Activated CD4-positive, alpha-beta T cell treated with anti-CD3 and anti-CD28 coated beads, Interleukin-2, Interleukin-4, amounts not matched to agents 100 ng/mL and 50 ng/mL, durations not matched to agents 16 hours and 8 hours (primary cell): ENCODE measurements at regions not wholly inside any gene's neighbourhood (a gene's known extent, or its start where the extent isn't known, plus 50 kb on each side); places are given as distances from the start of the nearest gene placed in this dataset.
"Not testable (repeated sequence)": the region's sequence is repeated elsewhere in the genome, so short reads cannot be mapped to it uniquely, and the experiment has no call there.

ENCODE experiments used
- DNase-seq: peaks from one replicate; pipeline ENCODE4 v3.0.0-alpha.2; 2020; ENCODE audit warnings: low spot score

DNA sequence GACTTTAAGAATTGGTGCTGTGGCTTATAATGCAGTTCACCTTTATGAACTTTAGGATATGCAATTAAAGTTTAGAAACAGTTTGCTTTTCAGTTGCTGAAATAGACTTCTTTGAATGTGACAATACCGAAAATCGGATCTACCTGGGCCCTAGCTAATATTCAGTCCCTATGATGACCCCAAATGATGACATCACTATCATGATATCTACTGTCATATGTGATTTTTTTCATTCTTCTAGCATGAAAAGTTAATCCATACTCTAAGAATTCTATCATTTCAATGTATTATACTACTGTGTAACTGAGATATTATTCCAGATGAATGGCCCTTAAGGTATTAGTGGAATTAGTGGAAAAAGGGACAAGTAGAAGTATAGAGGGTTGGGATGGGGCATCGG is 487.2 kb upstream of the TUSC1 start:
- no peak for DNase-seq

DNA sequence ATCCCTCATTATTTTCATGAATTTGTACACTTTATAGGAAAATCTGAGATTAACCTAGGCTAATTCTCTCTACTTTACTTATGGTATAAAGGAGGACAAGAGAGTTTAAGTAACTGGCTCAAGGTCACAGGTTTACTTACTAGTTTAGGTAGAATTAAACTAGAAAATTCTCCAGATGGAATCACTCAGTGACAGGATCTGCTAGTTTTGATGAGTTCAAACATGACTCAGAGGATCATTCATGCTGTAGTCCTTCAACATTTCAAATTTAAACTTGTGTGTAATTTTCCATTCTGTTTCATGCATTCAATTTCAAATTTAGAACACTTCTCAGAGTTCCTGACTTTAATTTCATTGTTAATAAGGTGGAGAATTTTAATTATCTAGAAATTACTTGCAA is 485.7 kb upstream of the TUSC1 start:
- no peak for DNase-seq

DNA sequence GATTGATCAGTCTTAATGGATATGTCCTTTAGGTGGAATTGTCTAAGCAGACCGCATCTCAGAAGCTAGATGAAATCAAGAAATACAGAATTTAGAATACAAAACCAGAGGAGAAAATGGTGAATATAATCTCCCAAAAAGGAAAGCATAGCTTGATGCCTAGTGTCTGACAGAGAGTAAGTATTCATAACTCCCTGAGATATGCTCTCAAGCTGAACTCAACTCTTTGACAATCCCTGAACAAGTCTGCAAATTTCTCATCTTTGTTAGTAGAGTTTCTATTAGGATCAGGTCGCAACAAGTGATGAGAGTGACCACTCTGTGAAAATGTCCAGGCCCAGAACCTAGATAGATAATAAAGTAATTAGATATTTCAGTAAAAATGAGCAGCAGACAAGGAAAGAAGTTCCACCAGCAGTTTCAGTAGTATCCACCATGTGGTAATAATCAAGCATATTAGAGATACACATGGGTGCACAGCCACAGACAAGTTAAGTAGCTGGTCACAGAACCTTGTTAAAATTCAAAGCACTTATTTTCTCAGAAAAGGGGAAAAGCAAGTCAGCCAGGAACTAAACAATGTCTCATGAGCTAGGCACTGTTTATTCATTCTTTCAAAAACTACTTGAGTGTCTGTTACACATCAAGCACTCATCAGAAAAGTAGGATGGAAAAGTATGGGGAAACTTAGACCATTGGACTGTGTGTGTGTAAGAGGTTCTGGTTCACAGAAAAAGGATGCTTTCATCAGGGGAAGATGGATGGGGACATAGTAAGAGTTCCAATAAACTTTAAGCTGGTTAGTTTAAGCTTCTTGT is 481.5 kb upstream of the TUSC1 start:
- DNase-seq, result no peak

DNA sequence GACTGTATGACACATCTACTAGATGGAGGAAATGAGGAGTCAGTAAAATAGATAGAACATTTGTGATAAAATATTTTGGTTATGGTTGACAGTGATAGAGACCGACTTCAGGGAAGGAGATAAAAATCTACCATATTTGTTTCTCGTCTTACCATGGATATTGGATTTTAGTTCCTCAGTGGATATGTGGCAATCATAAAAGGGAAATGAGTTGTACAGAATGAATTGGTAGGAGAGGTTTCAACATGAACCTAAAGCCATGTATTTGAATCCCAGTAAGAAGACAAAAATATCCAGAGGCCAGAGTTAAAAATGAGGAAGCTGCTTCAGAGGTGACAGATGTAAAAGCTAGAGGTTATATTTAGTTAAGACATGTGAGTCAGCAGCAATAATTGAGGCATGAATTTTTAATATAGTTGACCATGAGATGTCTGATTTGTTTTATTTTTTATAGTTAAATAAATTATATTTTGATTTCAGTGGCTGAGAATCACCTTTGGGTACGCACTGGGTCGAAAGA is 480.4 kb upstream of the TUSC1 start:
- no peak for DNase-seq

GRCh38 chr9:26157411-26157810 is 479.2 kb upstream of the TUSC1 start:
- DNase-seq, result no peak

DNA sequence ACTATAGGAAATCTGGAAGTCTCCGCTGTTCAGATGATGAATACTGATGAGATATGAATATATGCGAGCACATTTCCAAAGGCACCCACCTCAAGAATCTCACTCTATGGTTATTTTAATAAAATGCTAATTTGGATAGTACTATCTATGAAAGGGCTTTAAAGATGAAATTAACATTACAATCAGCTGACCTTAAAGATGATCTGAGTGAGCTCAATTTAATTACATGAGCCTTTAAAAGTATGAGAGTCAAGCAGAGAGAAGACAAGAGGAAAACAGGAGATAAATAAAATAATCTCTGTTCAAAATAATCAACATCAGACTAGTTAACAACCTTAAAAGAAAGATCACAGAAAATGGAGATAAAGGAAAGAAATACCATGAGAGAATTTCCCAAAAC is 474.1 kb upstream of the TUSC1 start:
- DNase-seq, result no peak

DNA sequence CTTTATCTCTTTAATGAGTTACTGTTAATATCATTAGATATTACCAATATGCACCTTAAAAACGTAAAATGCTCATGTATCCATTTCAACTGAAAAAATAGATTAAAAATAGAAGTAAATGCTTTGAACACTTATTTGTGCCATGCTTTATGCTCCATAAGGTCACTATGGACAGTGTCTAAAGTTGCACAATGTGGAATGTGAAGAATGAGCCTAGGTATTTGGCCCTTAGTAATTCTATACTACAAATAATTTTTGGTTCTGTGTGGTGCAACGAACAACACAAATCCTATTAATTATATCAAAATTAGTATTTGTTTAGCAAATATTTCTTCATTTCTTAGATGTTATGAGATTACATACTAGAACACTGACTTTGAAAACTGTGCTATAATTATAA is 469.9 kb upstream of the TUSC1 start:
- no peak for DNase-seq

GRCh38 chr9:26145938-26146337 is 467.7 kb upstream of the TUSC1 start:
- no peak for DNase-seq

GRCh38 chr9:26142631-26143030 is 464.4 kb upstream of the TUSC1 start:
- DNase-seq, result no peak

- DNase-seq, result no peak
These were observed 464.0 kb upstream of the TUSC1 start for GRCh38 chr9:26142201-26142600.

DNA sequence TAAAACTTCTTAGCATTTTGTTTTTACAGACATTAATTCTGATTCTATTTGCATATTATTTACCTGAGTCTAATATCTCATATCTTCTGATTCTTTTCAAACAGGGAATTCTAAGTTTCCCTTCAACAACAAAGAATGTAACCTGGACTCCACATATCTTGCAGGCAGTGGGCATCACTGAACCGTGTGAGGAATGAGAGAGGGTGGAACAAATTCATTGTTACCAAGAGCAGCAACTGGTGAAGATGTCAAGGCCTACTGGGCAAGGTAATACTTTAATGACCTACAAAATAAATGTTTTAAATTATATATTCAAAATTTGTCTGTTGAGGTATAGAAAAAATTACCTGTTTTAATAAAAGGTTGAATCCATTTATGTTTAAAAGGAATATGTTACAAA is 455.3 kb upstream of the TUSC1 start:
- DNase-seq, result no peak

DNA sequence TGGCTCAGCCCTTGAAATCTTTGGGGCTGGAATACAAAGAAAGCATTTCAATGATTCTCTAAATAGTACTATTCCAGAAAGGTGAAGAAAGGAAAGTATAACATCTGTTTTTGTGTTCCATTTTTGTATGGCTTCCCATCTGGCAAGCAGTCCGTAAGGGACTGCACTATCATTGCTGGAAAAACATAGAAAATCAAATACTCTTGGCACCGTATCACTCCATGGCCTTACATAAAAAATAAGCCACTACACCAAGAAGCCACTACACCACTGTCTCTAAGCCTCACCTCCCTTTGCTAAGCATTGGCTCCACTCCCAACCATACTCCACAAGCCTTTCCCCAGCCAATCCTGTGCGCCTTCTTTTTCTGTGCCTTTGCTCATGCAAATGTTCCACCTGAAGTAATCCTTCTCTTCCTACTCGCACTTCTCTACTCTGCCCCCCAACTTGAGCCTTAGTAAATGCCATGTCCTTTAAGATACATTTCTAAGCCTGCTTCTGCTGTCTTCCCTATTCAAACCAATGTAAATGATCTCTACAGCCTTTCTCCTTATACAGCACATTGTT is 454.6 kb upstream of the TUSC1 start:
- DNase-seq, result no peak

GRCh38 chr9:26131886-26132285 is 453.6 kb upstream of the TUSC1 start:
- no peak for DNase-seq

DNA sequence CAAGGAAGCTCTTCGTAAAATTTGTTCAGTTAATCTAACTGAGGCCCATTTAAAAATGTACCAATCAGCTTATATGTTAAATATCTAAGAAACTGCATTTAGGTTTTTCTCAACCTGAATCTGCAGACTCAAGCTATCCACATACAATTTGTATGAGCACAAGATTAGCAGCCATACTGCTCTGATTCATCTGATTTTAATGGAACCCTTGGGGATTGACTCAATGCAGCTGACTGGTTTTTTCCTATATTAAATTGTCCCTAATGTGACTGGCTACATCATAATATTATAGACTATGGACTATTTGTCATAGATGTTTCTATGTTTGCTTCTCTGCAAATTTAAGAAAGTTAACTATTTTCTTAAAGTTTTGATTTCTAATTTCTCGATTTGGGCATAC is 451.0 kb upstream of the TUSC1 start:
- no peak for DNase-seq

DNA sequence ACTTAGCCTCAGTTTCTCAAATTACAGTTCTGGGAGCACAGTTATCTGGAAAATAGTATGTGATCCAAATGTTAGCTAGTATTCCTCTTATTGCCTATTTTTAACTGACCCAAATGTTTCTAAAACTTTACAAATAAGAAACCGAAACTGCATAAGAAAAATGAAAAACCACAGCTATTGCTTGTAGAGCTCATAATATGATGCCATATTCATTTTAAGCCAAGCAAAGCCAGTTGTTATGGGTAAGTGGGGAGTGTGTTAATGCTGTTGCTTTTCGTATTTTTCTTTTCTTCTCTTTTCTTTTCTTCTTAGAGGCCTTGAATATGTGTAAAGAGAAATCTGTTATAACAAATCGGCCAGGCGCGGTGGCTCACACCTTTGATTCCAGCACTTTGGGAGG is 447.4 kb upstream of the TUSC1 start:
- no peak for DNase-seq

DNA sequence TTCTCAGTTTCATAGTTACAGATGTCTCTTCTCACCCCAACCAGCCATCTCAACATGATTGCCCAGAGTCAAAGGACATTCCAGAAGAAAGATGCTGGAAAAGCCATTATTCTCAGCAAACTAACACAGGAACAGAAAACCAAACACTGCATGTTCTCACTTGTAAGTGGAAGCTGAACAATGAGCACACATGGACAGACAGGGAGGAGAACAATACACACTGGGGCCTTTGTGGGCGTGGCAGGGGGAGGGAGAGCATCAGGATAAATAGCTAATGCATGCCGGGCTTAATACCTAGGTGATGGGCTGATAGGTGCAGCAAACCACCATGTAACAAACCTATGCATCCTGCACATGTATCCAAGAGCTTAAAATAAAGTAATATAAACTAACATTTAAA is 437.8 kb upstream of the TUSC1 start:
- DNase-seq, result not testable (repeated sequence)

DNA sequence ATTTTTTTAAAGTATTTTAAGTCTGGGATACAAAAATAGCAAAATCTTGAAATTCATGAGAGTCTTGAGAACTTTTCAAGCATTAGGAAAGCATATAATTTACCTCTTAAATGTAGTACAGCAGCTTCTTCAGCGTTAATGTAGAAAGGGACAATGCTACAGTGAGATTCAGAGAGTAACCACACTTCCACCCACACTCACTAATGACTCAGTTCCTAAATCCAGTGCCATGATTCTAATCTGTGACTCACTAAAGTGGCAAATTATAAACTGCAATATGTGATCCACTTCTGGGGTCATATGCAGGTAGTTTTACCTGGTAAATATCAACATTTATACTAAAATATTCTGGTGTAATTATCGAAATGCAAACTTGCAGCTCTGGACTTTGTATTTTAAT is 434.5 kb upstream of the TUSC1 start:
- DNase-seq, result no peak

DNA sequence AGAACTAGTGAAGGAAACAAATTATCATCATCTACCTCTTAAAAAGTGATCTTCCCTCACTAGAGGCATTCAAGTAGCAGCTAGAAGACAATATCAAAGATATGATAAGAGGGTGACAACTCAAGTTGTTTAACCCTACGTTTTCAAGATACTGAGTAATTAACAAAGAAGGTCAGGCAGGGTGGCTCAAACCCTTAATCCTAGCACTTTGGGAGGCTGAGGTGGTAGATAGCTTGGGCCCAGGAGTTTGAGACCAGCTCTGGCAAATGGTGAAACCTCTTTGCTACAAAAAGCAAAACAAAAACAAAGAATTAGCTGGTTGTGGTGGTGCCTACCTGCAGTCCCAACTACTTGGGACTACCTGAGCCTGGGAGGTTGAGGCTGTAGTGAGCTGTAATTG is 408.2 kb upstream of the TUSC1 start:
- DNase-seq, result no peak

GRCh38 chr9:26081847-26082246 is 403.6 kb upstream of the TUSC1 start:
- DNase-seq, result no peak

GRCh38 chr9:26078706-26079105 is 400.5 kb upstream of the TUSC1 start:
- no peak for DNase-seq

DNA sequence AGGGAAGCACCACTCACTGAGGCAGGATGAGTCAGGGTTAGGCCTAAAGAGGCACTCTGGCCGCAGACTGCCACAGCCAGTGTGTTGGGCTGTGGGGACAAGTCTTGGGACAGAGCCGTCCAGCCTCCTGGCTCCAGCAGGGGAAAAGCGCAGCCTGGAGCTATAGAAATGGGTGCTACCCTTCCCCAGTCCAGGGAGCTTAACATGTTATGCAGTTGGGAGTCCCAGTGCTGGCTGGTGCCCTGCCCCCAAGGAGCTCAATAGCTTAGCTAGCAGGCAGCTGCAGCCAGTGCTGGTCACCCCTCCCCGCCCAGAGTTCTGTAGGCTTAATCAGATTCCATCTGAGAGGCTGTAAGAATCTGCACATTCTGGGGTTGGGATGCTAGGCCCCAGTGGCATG is 399.6 kb upstream of the TUSC1 start:
- DNase-seq, result no peak

DNA sequence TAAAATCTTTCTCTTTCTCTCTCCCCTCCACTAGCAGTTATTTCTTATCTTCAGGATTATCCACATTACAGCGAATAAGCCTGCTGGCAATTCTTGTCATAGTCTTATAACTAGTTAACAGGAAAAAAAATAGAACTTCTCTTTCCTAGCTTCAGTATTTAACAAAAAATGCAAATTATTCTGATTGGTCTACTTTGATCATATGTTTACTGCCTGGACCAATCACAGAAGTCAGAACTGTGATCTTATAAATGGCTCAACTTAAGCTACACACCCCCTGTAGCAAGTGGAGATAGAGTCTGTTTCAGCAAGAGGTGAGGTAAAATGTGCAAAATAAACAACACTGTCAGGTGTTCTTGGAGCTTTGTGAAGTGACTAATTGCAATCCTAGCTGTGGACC is 389.4 kb upstream of the TUSC1 start:
- DNase-seq, result no peak

- no peak for DNase-seq
These were observed 388.0 kb upstream of the TUSC1 start for GRCh38 chr9:26066237-26066636.
